IPS DF 6.9 (cell line): ENCODE measurements at regions not wholly inside any gene's neighbourhood (a gene's known extent, or its start where the extent isn't known, plus 50 kb on each side); places are given as distances from the start of the nearest gene placed in this dataset.
A peak's percentile ranks its signal among the peaks of the same experiment; 100 is the strongest.

ENCODE experiments used
- DNase-seq: peaks from one replicate; pipeline ENCODE4 v3.0.0-alpha.2; 2013; ENCODE audit warnings: low read depth, low spot score
- H3K27ac ChIP-seq: one replicate; pipeline ENCODE4 v1.5.1; 2013; ENCODE audit warnings: low read length, control low read depth
- H3K27me3 ChIP-seq: 2 replicates; pipeline ENCODE4 v1.6.1; 2013; ENCODE audit warnings: mild to moderate bottlenecking, low read length; ENCODE audit not compliant: control insufficient read depth, insufficient read depth
- H3K36me3 ChIP-seq: 2 replicates; pipeline ENCODE4 v1.6.1; 2013; ENCODE audit warnings: low read length; ENCODE audit not compliant: control insufficient read depth, insufficient read depth
- H3K4me1 ChIP-seq: 2 replicates; pipeline ENCODE4 v1.6.1; 2013; ENCODE audit warnings: low read length; ENCODE audit not compliant: control insufficient read depth, insufficient read depth
- H3K4me3 ChIP-seq: 2 replicates; pipeline ENCODE4 v1.5.1; 2013; ENCODE audit warnings: mild to moderate bottlenecking, low read length
- H3K9me3 ChIP-seq: 2 replicates; pipeline ENCODE4 v1.6.1; 2013; ENCODE audit warnings: low read length, inconsistent platforms; ENCODE audit not compliant: control insufficient read depth, insufficient read depth
- WGBS: extraction: QIAGEN DNeasy Blood & Tissue Kit; methylation state at CpG from one replicate; pipeline ENCODE4 v1.1.7; 2013; ENCODE audit warnings: mixed read lengths, missing lambda C conversion rate; ENCODE audit not compliant: insufficient read length, insufficient coverage; 5-methylcytosine and 5-hydroxymethylcytosine counted together

DNA sequence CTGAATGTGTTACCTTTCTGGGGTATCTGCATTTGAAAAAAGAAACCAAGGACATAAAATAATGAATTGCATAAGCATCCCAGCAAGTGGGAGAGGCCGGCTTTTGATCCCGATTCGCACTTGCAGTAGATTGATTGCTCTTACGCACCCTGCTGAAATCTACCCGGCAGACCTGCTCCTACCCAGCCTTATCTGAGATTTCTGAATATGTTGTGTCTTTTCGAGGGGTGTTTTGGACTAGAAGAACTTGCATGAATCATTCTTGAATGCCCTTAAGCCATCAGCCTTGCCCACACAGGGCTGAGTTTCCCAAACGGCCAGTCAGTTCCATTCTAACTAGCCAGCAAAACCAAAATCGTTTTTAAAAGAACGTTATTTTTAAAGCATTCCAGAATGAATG, 174.4 kb upstream of the BCOR start:
- no peak for DNase-seq
- Histone ChIP-seq H3K9me3 (no peaks in the 10 kb centered on the region), H3K27me3 (no peaks in the 10 kb centered on the region), H3K27ac (no peak overlapping the region), H3K36me3 (no peaks in the 10 kb centered on the region), H3K4me1 (0 out of 2 replicates have a peak, but pooled peaks cover 3% of the 10 kb centered on the region), H3K4me3 (no peak overlapping the region)
- no CpG with 5 or more reads among the region's 9 CpGs for WGBS

DNA sequence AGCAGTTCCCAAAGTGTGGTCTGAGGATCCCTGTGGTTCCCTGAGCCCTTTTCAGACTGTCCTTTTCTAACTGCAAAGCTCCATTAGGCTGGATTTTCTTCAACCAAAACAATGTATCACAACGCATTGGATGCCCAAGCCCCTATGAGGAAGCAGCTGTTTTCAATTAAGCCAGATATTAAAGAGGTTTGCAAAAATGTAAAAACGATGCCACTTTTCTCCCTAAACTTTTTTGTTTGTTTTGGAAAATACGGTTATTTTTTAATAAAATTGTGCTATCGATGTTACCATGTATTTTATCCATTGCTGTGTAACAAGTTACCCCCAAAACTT, 170.4 kb upstream of the BCOR start:
- Histone ChIP-seq H3K27me3 (no peaks in the 10 kb centered on the region), H3K4me3 (no peak overlapping the region), H3K9me3 (no peaks in the 10 kb centered on the region), H3K36me3 (no peaks in the 10 kb centered on the region), H3K4me1 (0 out of 2 replicates have a peak, but pooled peaks cover 3% of the 10 kb centered on the region), H3K27ac (no peak overlapping the region)
- no peak for DNase-seq
- no CpG with 5 or more reads among the region's 4 CpGs for WGBS

- Histone ChIP-seq H3K27ac (no peak overlapping the region), H3K9me3 (no peaks in the 10 kb centered on the region), H3K27me3 (no peaks in the 10 kb centered on the region), H3K36me3 (no peaks in the 10 kb centered on the region), H3K4me1 (0 out of 2 replicates have a peak, but pooled peaks cover 3% of the 10 kb centered on the region), H3K4me3 (no peak overlapping the region; the same call in 1 of the 2 replicates)
- WGBS, result no CpG with 5 or more reads among the region's 29 CpGs
- no peak for DNase-seq
Observed at GRCh38 chrX:40267334-40268187, 169.8 kb upstream of the BCOR start.

- Histone ChIP-seq H3K9me3 (no peaks in the 10 kb centered on the region), H3K4me3 (peak overlapping the region; percentile 34; the same call in 1 of the 2 replicates), H3K27me3 (no peaks in the 10 kb centered on the region), H3K36me3 (no peaks in the 10 kb centered on the region), H3K4me1 (0 out of 2 replicates have a peak, but pooled peaks cover 3% of the 10 kb centered on the region), H3K27ac (no peak overlapping the region)
- no peak for DNase-seq
- no CpG with 5 or more reads among the region's 42 CpGs for WGBS
Observed at GRCh38 chrX:40266490-40267333, 169.0 kb upstream of the BCOR start.

- no CpG with 5 or more reads among the region's 7 CpGs for WGBS
Observed at GRCh38 chrX:40265936-40266335, 168.2 kb upstream of the BCOR start.

GRCh38 chrX:40263014-40263560, 165.3 kb upstream of the BCOR start:
- Histone ChIP-seq H3K36me3 (no peaks in the 10 kb centered on the region), H3K9me3 (no peaks in the 10 kb centered on the region), H3K27ac (no peak overlapping the region), H3K27me3 (no peaks in the 10 kb centered on the region), H3K4me3 (no peak overlapping the region), H3K4me1 (0 out of 2 replicates have a peak, but pooled peaks cover 4% of the 10 kb centered on the region)
- DNase-seq, result no peak
- WGBS, result no CpG with 5 or more reads among the region's 8 CpGs

More at GRCh38 chrX:40265936-40266335, 168.2 kb upstream of the BCOR start:
- 0 out of 2 replicates have a peak, but pooled peaks cover 3% of the 10 kb centered on the region for H3K4me1 ChIP-seq
- H3K9me3 ChIP-seq, result no peaks in the 10 kb centered on the region
- no peaks in the 10 kb centered on the region for H3K27me3 ChIP-seq
- no peak overlapping the region for H3K4me3 ChIP-seq
- no peaks in the 10 kb centered on the region for H3K36me3 ChIP-seq
- no peak overlapping the region for H3K27ac ChIP-seq
- no peak for DNase-seq

- no peaks in the 10 kb centered on the region for H3K36me3 ChIP-seq
- WGBS, result no CpG with 5 or more reads among the region's 13 CpGs
- DNase-seq, result no peak
Observed at GRCh38 chrX:40262157-40263013, 164.6 kb upstream of the BCOR start.

GRCh38 chrX:40261833-40262156, 164.0 kb upstream of the BCOR start:
- H3K9me3 ChIP-seq, result no peaks in the 10 kb centered on the region
- H3K36me3 ChIP-seq, result no peaks in the 10 kb centered on the region
- no peak for DNase-seq
- H3K27ac ChIP-seq, result no peak overlapping the region
- no peak overlapping the region for H3K4me3 ChIP-seq
- H3K4me1 ChIP-seq, result 0 out of 2 replicates have a peak, but pooled peaks cover 1% of the 10 kb centered on the region
- WGBS, result no CpG with 5 or more reads among the region's 7 CpGs
- no peaks in the 10 kb centered on the region for H3K27me3 ChIP-seq

More at GRCh38 chrX:40262157-40263013, 164.6 kb upstream of the BCOR start:
- 0 out of 2 replicates have a peak, but pooled peaks cover 3% of the 10 kb centered on the region for H3K4me1 ChIP-seq
- H3K27ac ChIP-seq, result no peak overlapping the region
- H3K4me3 ChIP-seq, result no peak overlapping the region
- no peaks in the 10 kb centered on the region for H3K27me3 ChIP-seq
- no peaks in the 10 kb centered on the region for H3K9me3 ChIP-seq

- DNase-seq, result no peak
Observed at GRCh38 chrX:40260146-40260747, 162.5 kb upstream of the BCOR start.

More at GRCh38 chrX:40260146-40260747, 162.5 kb upstream of the BCOR start:
- H3K4me3 ChIP-seq, result no peak overlapping the region
- H3K27ac ChIP-seq, result no peak overlapping the region
- H3K9me3 ChIP-seq, result no peaks in the 10 kb centered on the region
- WGBS, result no CpG with 5 or more reads among the region's 14 CpGs
- H3K4me1 ChIP-seq, result 0 out of 2 replicates have a peak, but pooled peaks cover 1% of the 10 kb centered on the region
- no peaks in the 10 kb centered on the region for H3K27me3 ChIP-seq
- H3K36me3 ChIP-seq, result no peaks in the 10 kb centered on the region
